NT2/D1 (cell line): ENCODE measurements at regions not wholly inside any gene's neighbourhood (a gene's known extent, or its start where the extent isn't known, plus 50 kb on each side); places are given as distances from the start of the nearest gene placed in this dataset.

Experiments used
- DNase-seq: peaks from one replicate; pipeline ENCODE4 v3.0.0-alpha.2; 2011; ENCODE audit warnings: low read depth, low spot score
- H3K27me3 ChIP-seq: 2 replicates; pipeline ENCODE4 v1.6.0; 2011; ENCODE audit warnings: mild to moderate bottlenecking; ENCODE audit not compliant: insufficient read length, insufficient read depth
- H3K36me3 ChIP-seq: 2 replicates; pipeline ENCODE4 v1.6.1; 2011; ENCODE audit warnings: mild to moderate bottlenecking, low read length, mixed read lengths; ENCODE audit not compliant: insufficient read depth, insufficient read length
- H3K4me1 ChIP-seq: 2 replicates; pipeline ENCODE4 v1.5.1; 2011; ENCODE audit not compliant: insufficient read depth, insufficient read length
- H3K4me3 ChIP-seq: 2 replicates; pipeline ENCODE4 v1.5.1; 2011; ENCODE audit warnings: low read depth; ENCODE audit not compliant: insufficient read length
- H3K9ac ChIP-seq: 2 replicates; pipeline ENCODE4 v1.6.0; 2011; ENCODE audit warnings: low read depth; ENCODE audit not compliant: insufficient read length
- H3K9me3 ChIP-seq: 2 replicates; pipeline ENCODE4 v1.5.1; 2011; ENCODE audit warnings: mild to moderate bottlenecking, low read length; ENCODE audit not compliant: insufficient read depth
- SUZ12 ChIP-seq: IDR thresholded peaks from 2 replicates; pipeline ENCODE4 v1.6.1; 2011; ENCODE audit not compliant: insufficient read length, insufficient read depth; ENCODE audit errors: extremely low read depth
- YY1 ChIP-seq: IDR thresholded peaks from 2 replicates; pipeline ENCODE4 v1.6.1; 2011; ENCODE audit not compliant: insufficient read length, insufficient read depth
- ZNF274 ChIP-seq: IDR thresholded peaks from 2 replicates; pipeline ENCODE4 v1.6.1; 2011; ENCODE audit warnings: mild to moderate bottlenecking, low read depth, low read length

DNA sequence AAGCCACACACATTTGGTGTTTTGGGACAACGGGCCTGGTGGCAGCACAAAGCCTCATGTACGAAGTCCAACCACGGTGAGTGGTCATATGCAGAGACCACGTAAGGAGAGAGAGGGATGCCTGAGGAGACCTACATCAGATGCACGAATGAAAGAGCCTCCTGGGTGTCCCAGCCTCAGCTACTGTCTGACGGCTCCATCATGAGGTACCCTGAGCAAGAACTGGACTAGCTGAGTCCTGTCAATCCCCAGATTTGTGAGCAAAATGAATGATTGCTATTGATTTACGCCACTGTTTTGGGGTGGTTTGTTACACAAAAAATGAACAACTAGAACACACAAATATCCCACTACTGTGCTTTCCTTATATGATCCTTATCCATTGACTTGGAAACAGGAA is 275.7 kb upstream of the KYNU start:
- no peaks in the 10 kb centered on the region for H3K9me3 ChIP-seq
- no peaks in the 10 kb centered on the region for H3K36me3 ChIP-seq
- H3K4me3 ChIP-seq, result no peak overlapping the region
- no peaks in the 10 kb centered on the region for H3K27me3 ChIP-seq
- TF ChIP-seq SUZ12 (no peak), ZNF274 (no peak), YY1 (no peak)
- H3K9ac ChIP-seq, result no peak overlapping the region
- no peak for DNase-seq
- no peaks in the 10 kb centered on the region for H3K4me1 ChIP-seq

DNA sequence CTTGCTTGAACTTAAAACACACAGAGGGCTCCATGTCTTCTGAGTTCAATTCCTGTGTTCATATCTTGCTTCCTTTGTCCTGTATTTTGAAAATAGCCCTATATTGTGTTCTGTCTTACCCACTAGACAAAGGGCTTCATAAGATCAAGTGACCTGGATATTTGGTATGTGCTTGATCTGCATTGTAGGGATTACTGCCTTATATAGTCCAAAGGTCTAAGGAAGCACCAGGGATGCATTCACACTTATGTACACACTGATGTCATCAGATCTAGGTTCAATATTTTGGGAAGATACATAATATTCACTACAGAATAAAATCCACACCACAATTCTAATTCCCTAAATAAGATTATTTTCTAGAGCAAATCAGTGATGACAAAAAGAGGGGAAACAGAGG is 278.0 kb upstream of the KYNU start:
- DNase-seq, result no peak
- TF ChIP-seq SUZ12 (no peak), YY1 (no peak), ZNF274 (no peak)

GRCh38 chr2:142598846-142599245 is 278.6 kb upstream of the KYNU start:
- Histone ChIP-seq H3K9me3 (no peaks in the 10 kb centered on the region), H3K36me3 (no peaks in the 10 kb centered on the region), H3K4me1 (no peaks in the 10 kb centered on the region), H3K9ac (no peak overlapping the region), H3K4me3 (no peak overlapping the region), H3K27me3 (no peaks in the 10 kb centered on the region)
- no peak for DNase-seq
- TF ChIP-seq ZNF274, result no peak
- TF ChIP-seq YY1, result no peak
- no peak for TF ChIP-seq SUZ12

More for the DNA sequence above, 278.0 kb upstream of the KYNU start:
- Histone ChIP-seq H3K9ac (no peak overlapping the region), H3K4me1 (no peaks in the 10 kb centered on the region), H3K36me3 (no peaks in the 10 kb centered on the region), H3K9me3 (no peaks in the 10 kb centered on the region), H3K4me3 (no peak overlapping the region), H3K27me3 (no peaks in the 10 kb centered on the region)

- no peak for DNase-seq
- H3K27me3 ChIP-seq, result no peaks in the 10 kb centered on the region
- H3K9me3 ChIP-seq, result no peaks in the 10 kb centered on the region
- H3K36me3 ChIP-seq, result no peaks in the 10 kb centered on the region
- no peak overlapping the region for H3K9ac ChIP-seq
- no peak for TF ChIP-seq YY1
- TF ChIP-seq ZNF274, result no peak
- no peak for TF ChIP-seq SUZ12
- no peaks in the 10 kb centered on the region for H3K4me1 ChIP-seq
- H3K4me3 ChIP-seq, result no peak overlapping the region
Observed at GRCh38 chr2:142596334-142597088, 281.0 kb upstream of the KYNU start.

DNA sequence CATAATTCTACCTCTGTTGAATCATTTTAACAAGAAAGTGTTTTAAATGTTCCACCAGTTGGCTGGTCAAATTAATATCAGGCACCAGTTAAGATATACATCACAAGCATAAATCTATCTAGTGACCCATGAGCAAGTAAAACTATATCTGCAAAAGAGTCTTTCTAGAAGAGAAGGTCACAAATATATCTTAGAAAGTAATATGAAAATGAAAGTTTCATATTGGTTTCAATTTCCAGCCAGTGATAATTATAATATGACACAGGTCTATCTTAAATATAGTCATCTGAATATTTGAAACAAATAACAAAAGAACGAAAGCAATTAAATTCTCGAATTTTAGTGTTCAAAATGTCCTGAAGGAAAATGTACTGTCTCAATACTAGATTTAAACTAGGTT is 282.5 kb upstream of the KYNU start:
- TF ChIP-seq YY1 (no peak), SUZ12 (no peak), ZNF274 (no peak)
- no peaks in the 10 kb centered on the region for H3K9me3 ChIP-seq
- H3K4me3 ChIP-seq, result no peak overlapping the region
- no peaks in the 10 kb centered on the region for H3K4me1 ChIP-seq
- H3K36me3 ChIP-seq, result no peaks in the 10 kb centered on the region
- no peak overlapping the region for H3K9ac ChIP-seq
- DNase-seq, result no peak
- H3K27me3 ChIP-seq, result no peaks in the 10 kb centered on the region

DNA sequence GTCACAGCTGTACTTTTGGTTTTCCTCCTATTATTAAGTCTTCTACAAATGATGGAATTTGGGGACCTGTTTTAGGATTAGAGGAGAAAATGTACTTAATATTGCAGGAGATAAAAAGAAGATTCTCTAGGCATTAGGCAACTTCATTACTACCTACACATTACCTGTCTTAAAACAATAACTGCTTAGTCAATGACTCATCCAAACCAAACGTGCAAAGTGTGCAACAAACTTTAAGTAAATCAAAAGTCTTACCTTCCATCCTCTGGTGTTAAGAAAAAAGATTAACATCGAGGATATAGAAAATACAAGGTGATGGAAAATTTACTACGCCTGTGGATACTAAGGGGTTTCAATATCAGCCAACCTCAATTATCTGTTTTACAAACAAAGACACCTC is 285.3 kb upstream of the KYNU start:
- Histone ChIP-seq H3K4me3 (no peak overlapping the region), H3K27me3 (no peaks in the 10 kb centered on the region), H3K36me3 (no peaks in the 10 kb centered on the region), H3K9me3 (no peaks in the 10 kb centered on the region), H3K4me1 (no peaks in the 10 kb centered on the region), H3K9ac (no peak overlapping the region)
- TF ChIP-seq ZNF274 (no peak), YY1 (no peak), SUZ12 (no peak)
- no peak for DNase-seq

GRCh38 chr2:142591420-142591819 is 286.0 kb upstream of the KYNU start:
- TF ChIP-seq SUZ12 (no peak), ZNF274 (no peak), YY1 (no peak)
- Histone ChIP-seq H3K36me3 (no peaks in the 10 kb centered on the region), H3K9me3 (no peaks in the 10 kb centered on the region), H3K4me3 (no peak overlapping the region), H3K27me3 (no peaks in the 10 kb centered on the region), H3K4me1 (no peaks in the 10 kb centered on the region), H3K9ac (no peak overlapping the region)
- no peak for DNase-seq
